Transverse colon (tissue), 4 donors: ENCODE measurements at regions not wholly inside any gene's neighbourhood (a gene's known extent, or its start where the extent isn't known, plus 50 kb on each side); places are given as distances from the start of the nearest gene placed in this dataset.

Source experiments
- DNase-seq: peaks from one replicate; pipeline ENCODE4 v3.0.0-alpha.2; 2019
- H3K27ac ChIP-seq, 4 donors: fragments of 200-600 bp; sonication (generic); 2 replicates each; pipeline ENCODE4 v1.5.1; 2016 to 2018; ENCODE audit warnings: inconsistent platforms in 4 of 4
- H3K27me3 ChIP-seq: fragments of 200-600 bp; sonication (generic); 2 replicates; pipeline ENCODE4 v1.5.1; 2017; ENCODE audit warnings: inconsistent platforms
- H3K36me3 ChIP-seq, 4 donors: fragments of 200-600 bp; sonication (generic); 2 replicates each; pipeline ENCODE4 v1.5.1; 2017 to 2019; ENCODE audit warnings: inconsistent platforms in 4 of 4
- H3K4me1 ChIP-seq, 4 donors: fragments of 200-600 bp; sonication (generic); 2 replicates each; pipeline ENCODE4 v1.5.1; 2017 to 2020; ENCODE audit warnings: inconsistent platforms in 4 of 4
- H3K4me3 ChIP-seq, 4 donors: fragments of 200-600 bp; sonication (generic); 1 replicate in 1 of 4; 2 replicates in 3 of 4; pipeline versions ENCODE4 v1.5.1 to v1.6.1; 2017 to 2019; ENCODE audit warnings: inconsistent platforms in 4 of 4
- H3K9me3 ChIP-seq, 2 donors: fragments of 200-600 bp; sonication (generic); 2 replicates each; pipeline ENCODE4 v1.5.1; 2017 to 2019; ENCODE audit warnings: inconsistent platforms in 2 of 2
- EP300 ChIP-seq: sonication (generic); formaldehyde crosslinking; IDR thresholded peaks from one replicate; pipeline ENCODE4 v1.6.1; 2017; ENCODE audit warnings: antibody characterized with exemption, low read depth
- POLR2A ChIP-seq: fragments of 450-650 bp; IDR thresholded peaks from one replicate; pipeline ENCODE4 v1.6.1; 2016; ENCODE audit warnings: antibody characterized with exemption, mild to moderate bottlenecking, moderate library complexity
- POLR2AphosphoS5 ChIP-seq, 3 donors: sonication (generic); formaldehyde crosslinking; IDR thresholded peaks; one replicate each; pipeline ENCODE4 v1.6.1; 2016; ENCODE audit warnings: antibody characterized with exemption in 3 of 3
- WGBS, 2 donors: methylation state at CpG; one replicate each; pipeline ENCODE4 v1.1.5; 2018; ENCODE audit warnings: low coverage in 1 of 2; 5-methylcytosine and 5-hydroxymethylcytosine counted together
- in situ Hi-C, 4 donors: fragments of 200-750 bp; cut with MboI; loops; one replicate each; pipeline versions ENCODE4 v1.15.0 to v1.15.1; 2017; ENCODE audit warnings: low sequenced_read_pairs in 3 of 4, low pct_ligation_motif_present in 1 of 4, low pct_unique_long_range_greater_than_20kb in 1 of 4
- intact Hi-C: fragments of 100-400 bp; cut with DNase I; formaldehyde crosslinking; loops from one replicate; pipeline ENCODE4 v1.15.1; 2023; ENCODE audit warnings: low total_unique reads
- TF ChIP-seq, protein P1 (sequence below), 5 experiments: fragments of 200-600 bp in 3 of 5; fragments of 450-650 bp in 2 of 5; sonication (generic) in 3 of 5; IDR thresholded peaks; 1 replicate in 2 of 5; 2 replicates in 3 of 5; pipeline ENCODE4 v1.5.1; 2016 to 2017; ENCODE audit warnings: antibody characterized with exemption in 5 of 5, inconsistent platforms in 3 of 5, mild to moderate bottlenecking in 2 of 5, moderate library complexity in 1 of 5

GRCh38 chr15:97126553-97127233 is 796.2 kb downstream of the NR2F2 start:
- Histone ChIP-seq H3K4me3 (no peak overlapping the region), H3K27me3 (no peaks in the 10 kb centered on the region), H3K9me3 (no peaks in the 10 kb centered on the region), H3K27ac (no peak overlapping the region), H3K36me3 (no peaks in the 10 kb centered on the region), H3K4me1 (no peaks in the 10 kb centered on the region)
- 60 to 86% methylated on average over 1 to 4 of the region's 4 CpGs for WGBS, 2 donors
- in situ Hi-C loops = no loop called here
- no peak for DNase-seq
- intact Hi-C loops = no loop called here
- no peak for TF ChIP-seq EP300
- TF ChIP-seq POLR2A = no peak
- TF ChIP-seq POLR2AphosphoS5 (IDR thresholded peaks at IDR 0.05) = no peak
- TF ChIP-seq, protein P1, sequence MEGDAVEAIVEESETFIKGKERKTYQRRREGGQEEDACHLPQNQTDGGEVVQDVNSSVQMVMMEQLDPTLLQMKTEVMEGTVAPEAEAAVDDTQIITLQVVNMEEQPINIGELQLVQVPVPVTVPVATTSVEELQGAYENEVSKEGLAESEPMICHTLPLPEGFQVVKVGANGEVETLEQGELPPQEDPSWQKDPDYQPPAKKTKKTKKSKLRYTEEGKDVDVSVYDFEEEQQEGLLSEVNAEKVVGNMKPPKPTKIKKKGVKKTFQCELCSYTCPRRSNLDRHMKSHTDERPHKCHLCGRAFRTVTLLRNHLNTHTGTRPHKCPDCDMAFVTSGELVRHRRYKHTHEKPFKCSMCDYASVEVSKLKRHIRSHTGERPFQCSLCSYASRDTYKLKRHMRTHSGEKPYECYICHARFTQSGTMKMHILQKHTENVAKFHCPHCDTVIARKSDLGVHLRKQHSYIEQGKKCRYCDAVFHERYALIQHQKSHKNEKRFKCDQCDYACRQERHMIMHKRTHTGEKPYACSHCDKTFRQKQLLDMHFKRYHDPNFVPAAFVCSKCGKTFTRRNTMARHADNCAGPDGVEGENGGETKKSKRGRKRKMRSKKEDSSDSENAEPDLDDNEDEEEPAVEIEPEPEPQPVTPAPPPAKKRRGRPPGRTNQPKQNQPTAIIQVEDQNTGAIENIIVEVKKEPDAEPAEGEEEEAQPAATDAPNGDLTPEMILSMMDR (IDR thresholded peaks at IDR 0.05) = no peak

- Histone ChIP-seq H3K27ac (no peak overlapping the region), H3K36me3 (no peaks in the 10 kb centered on the region), H3K9me3 (no peaks in the 10 kb centered on the region), H3K27me3 (no peaks in the 10 kb centered on the region), H3K4me3 (no peak overlapping the region), H3K4me1 (no peaks in the 10 kb centered on the region)
- 78 to 82% methylated on average over 3 to 4 of the region's 4 CpGs for WGBS, 2 donors
- DNase-seq = no peak
- intact Hi-C loops (no loop called here), in situ Hi-C loops (no loop called here)
- TF ChIP-seq EP300 (no peak), POLR2A (no peak), POLR2AphosphoS5 (IDR thresholded peaks at IDR 0.05) (no peak)
- TF ChIP-seq, protein P1 (IDR thresholded peaks at IDR 0.05) = no peak
Observed at GRCh38 chr15:97129674-97130073, 799.2 kb downstream of the NR2F2 start.

DNA sequence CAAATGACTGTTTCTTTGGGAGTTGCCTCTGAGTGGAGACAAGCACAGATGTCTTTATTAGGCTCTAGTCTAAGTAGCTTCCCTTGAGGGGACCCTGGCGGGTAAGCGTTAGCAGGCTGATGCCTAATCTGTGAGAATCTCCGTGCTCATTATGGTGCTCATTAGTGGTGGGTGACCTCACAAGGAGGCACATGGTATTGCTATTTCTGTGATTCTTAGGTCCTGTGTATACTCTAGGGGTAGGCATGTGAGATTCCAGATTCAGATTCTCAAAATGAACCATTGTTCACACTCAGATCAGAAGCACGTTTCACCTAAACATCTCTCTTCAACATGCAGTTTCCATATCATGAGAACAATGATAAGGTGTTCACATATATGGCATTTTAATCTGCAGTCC is 809.7 kb downstream of the NR2F2 start:
- Histone ChIP-seq H3K4me1 (no peaks in the 10 kb centered on the region), H3K27me3 (no peaks in the 10 kb centered on the region), H3K36me3 (no peaks in the 10 kb centered on the region), H3K9me3 (no peaks in the 10 kb centered on the region), H3K4me3 (no peak overlapping the region), H3K27ac (no peak overlapping the region)
- intact Hi-C loops = no loop called here
- WGBS, 2 donors = 33 to 65% methylated on average over 2 to 4 of the region's 4 CpGs
- in situ Hi-C loops = no loop called here
- DNase-seq = no peak
- TF ChIP-seq POLR2AphosphoS5 (IDR thresholded peaks at IDR 0.05) (no peak), EP300 (no peak), POLR2A (no peak)
- TF ChIP-seq, protein P1 (IDR thresholded peaks at IDR 0.05) = no peak

DNA sequence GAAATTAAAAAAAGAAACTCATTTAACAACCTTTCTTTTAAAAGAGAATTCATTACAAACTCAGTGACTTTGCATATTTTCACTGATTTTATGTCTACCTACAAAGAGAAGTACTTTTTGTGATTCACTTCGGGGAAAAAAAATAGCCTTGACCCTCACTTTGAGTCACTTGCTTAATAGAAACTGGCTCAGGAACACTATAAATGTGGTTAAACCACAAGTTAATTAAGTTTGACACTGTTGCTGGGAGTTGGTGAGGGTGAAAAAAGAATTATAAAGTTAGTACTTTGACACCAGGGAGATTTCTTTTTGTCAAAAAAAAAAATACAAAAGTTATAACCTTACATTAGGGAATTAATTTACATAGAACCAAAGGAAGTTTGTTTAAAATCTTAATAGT is 810.9 kb downstream of the NR2F2 start:
- intact Hi-C loops (no loop called here), in situ Hi-C loops (no loop called here)
- Histone ChIP-seq H3K27ac (no peak overlapping the region), H3K36me3 (no peaks in the 10 kb centered on the region), H3K27me3 (no peaks in the 10 kb centered on the region), H3K4me3 (no peak overlapping the region), H3K9me3 (no peaks in the 10 kb centered on the region), H3K4me1 (no peaks in the 10 kb centered on the region)
- DNase-seq = no peak
- WGBS, 2 donors = 67 to 86% methylated on average over 1 of the region's 1 CpG
- no peak for TF ChIP-seq POLR2A
- no peak for TF ChIP-seq POLR2AphosphoS5 (IDR thresholded peaks at IDR 0.05)
- TF ChIP-seq EP300 = no peak
- TF ChIP-seq, protein P1 (IDR thresholded peaks at IDR 0.05) = no peak
